ENCODE measurements at regions not wholly inside any gene's neighbourhood (a gene's known extent, or its start where the extent isn't known, plus 50 kb on each side); places are given as distances from the start of the nearest gene placed in this dataset.
"Not testable (repeated sequence)": the region's sequence is repeated elsewhere in the genome, so short reads cannot be mapped to it uniquely, and the experiment has no call there.

DNA sequence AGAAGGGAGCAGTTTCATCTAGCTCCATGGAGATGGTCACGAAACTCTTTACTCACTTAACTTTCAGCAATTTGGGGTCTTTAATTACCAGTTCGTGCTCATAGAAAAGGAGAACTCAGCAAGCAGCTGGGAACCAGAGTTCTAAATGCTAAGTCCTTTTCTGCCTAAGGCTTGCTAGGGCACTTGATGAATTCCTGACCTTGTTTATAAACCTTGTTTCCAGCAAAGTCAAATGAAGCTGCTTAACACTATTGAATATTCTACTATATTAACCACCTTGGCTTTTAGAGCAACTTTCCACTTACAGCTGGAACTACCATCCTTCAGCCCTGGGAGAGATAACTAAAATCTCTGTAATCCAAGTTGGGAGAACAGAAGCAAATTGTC lies 79.5 kb upstream of the TSC22D2 start:
- no peak for DNase-seq (ENCODE audit: low read depth)

DNA sequence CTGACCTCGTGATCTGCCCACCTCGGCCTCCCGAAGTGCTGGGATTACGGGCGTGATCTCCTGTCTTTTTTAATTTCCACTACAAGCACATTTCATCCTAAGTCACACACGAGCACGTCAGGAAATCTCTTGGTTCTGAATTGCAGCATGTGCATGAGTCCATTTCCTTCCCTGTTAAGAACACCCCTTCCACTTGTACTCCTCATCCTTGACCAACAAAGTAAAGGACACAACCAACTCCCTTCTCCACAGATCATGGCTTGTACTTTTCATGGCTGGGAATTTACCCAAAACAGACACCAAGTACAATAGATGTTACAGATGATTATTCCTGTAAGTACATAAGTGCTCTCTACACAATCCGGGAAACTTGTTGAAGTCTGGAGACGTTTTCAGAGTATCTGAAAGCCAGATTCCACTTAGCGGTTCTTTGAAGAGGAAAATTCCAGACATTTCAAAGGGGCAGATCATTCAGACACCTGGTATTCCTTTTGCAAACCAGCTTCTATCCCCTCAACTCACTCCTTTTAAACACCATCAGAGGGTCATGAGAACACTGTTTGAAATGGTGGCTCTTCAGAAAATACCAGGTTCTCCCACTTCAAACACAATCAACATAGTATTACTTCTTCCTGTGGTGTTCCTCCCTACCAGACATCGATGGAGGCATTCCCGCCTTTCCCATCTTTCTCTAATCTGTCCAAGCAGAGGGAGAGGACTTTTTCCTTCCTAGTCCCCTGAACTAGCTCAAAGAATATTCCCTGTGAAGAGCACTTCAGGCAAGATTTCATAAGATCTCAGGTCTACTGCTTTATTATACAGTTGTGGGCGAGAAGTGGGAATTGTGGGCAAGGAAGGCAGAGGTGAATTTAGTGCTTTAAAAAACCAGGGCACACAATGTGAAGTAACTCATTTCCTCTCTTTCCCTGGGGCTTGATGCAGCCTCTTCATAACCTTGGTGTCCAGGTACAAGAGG lies 80.1 kb upstream of the TSC22D2 start:
- no peak for DNase-seq (ENCODE audit: low read depth)

DNA sequence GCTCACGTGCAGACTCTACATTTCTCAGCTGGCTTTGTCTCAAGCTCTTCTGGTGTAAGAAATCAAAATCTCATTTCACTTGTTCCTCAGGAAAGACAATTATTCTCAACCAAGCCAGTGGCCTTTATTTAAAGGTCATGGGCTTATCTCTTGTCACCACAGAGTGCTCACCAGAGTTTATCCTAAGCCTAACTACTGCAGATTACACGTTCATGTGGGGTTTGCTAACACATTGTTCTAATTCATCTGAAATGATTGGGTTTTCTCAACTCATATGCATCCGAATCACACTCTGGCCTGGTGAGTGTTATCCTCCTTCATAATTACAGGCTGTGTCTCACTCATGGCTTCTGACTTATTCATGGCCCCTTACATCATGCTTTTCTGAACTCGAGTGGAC lies 83.3 kb upstream of the TSC22D2 start:
- no peak for DNase-seq (ENCODE audit: low read depth)

DNA sequence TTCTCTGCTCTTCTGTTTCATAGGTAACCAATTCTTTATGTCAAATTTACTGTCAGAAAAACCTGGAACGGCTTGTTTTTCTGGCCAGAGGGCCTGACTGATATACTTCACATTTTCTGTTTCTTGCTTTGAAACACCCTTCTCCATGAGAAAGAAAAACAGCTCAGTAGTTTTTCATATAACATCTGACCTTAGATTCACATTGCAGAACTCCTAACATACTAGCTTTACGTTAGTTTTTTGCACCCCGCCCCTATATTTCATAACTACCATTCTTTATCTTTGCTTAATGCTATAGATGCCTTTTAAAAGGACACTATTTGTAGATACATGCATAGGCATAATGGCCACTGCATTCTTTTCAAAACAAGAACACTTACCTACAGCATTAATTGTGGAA lies 83.9 kb upstream of the TSC22D2 start:
- DNase-seq (ENCODE audit: low read depth) = no peak

DNA sequence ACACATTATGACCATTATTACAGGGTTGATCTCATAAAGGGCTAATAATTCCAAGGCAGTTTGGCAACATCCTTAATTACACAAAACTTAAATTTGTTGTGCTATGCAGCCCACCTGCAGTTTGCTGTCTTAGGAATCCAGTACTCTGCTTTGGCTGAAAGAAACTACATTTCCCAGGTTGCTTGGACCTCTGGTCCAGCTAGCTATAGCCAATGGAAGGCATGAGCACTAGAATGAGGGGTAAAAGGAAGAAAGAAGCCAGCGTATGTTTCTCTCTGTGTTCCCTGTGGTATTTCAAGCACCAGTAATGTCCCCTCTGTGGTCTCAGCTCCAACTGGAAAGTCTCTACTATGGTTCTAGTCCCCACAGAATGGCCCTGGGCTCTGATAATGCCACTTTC lies 84.3 kb upstream of the TSC22D2 start:
- no peak for DNase-seq (ENCODE audit: low read depth)

DNA sequence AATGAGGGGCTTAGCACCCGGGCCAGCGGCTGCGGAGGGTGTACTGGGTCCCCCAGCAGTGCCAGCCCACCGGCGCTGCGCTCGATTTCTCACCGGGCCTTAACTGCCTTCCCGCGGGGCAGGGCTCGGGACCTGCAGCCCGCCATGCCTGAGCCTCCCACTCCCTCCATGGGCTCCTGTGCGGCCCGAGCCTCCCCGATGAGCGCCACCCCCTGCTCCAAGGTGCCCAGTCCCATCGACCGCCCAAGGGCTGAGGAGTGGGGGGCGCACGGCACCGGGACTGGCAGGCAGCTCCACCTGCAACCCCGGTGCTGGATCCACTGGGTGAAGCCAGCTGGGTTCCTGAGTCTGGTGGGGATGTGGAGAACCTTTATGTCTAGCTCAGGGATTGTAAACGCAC lies 85.0 kb upstream of the TSC22D2 start:
- DNase-seq (ENCODE audit: low read depth) = not testable (repeated sequence)

DNA sequence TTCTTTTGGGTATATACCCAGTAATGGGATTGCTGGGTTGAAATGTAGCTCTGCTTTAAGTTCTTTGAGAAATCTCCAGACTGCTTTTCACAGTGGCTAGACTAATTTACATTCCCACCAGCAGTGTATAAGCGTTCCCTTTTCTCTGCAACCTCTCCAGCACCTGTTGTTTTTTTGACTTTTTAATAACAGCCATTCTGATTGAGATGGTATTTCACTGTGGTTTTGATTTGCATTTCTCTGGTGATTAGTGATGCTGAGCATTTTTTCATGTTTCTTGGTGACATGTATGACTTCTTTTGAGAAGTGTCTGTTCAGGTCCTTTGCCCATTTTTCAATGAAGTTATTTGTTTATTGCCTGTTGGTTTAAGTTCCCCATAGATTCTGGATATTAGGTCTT lies 87.1 kb upstream of the TSC22D2 start:
- DNase-seq (ENCODE audit: low read depth) = not testable (repeated sequence)

DNA sequence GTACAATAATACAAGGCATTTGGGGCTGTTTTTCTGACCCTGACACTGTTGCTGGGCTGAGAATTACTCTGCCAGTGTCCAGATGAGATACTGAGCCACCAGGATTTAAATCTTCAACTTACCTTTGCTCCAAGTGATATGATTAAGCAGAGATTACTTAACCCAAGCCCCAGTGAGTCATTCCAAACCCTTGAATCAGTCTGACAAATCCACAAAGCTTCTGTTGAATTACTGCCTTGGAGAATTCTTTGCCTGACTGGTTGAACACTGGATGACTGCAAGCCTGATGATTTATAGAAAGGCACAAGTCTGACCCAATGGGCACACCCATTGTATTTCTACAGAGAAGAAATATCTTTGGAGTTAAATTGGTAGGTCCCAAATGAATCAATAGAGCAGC lies 88.2 kb upstream of the TSC22D2 start:
- DNase-seq (ENCODE audit: low read depth) = no peak

DNA sequence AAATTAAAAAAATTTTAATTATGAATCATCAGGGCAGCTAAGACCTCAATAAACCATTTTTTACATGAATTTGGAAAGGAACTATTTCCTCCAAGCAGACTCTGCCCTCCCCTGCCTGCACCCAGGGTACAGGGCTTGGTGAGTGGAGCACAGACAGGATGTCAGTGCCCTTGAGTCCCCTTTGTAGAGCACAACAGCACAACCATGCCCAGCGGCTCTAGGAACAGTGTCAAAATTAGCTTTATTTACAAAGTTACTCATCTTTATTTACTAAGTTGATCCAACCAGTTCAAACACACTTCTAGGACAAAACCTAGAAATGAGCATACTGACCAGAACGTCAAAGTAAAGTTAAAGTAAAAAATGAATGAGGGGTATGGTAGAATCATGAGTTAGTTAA lies 90.6 kb upstream of the TSC22D2 start:
- DNase-seq (ENCODE audit: low read depth) = no peak

DNA sequence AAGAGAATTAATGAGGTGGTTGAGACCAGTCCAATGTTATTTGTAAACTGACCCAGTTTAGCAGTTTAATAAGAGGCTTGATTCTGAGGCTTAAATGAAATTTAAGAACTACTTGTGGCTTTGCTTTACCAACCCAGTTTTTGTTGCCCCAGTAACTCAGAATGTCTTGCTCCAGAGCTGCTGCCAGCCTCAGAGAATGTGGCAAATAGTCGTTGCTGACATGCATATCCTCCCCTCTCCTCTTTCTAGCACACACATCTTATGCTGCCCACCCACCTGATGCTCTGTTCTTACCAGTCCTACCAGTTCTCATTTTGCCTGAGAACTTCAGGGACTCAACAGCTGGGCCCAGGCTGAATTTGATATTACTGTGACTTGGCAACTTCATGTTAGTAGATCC lies 92.4 kb upstream of the TSC22D2 start:
- no peak for DNase-seq (ENCODE audit: low read depth)

DNA sequence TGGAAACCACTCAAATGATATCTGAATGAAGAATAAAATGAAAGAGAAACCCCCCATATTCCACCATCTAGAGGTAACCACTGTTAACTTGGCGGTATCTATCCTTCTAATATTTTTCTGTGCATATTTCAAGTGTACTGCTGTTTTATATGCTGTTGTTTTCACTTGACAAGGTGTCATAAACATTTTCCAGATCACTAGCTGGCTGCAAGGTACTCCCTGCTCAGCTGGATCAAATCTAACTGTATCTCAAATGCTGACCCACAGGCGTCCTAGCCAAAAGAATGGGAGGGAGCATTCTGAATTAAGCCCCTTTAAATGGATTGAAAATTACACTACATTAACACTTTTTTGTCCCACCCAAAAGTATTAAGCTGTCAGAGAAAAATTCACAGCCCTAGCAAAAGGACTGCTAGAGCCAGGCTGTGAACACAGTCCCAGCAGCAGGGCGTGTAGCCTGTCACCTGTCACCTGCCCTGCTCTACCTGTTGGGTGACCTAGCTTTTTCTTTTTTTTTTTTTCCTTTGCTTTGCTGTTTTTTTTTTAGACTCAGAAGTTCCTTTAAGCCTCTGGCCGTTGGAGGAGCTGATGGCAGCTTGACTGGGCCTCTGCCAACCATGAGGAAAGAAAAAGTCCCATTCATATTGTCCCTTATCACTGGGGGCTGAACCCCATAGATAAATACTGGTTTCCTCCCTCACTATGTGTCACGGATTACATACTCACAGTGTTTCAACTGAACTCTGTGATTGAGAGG lies 93.7 kb upstream of the TSC22D2 start:
- DNase-seq (ENCODE audit: low read depth) = no peak

DNA sequence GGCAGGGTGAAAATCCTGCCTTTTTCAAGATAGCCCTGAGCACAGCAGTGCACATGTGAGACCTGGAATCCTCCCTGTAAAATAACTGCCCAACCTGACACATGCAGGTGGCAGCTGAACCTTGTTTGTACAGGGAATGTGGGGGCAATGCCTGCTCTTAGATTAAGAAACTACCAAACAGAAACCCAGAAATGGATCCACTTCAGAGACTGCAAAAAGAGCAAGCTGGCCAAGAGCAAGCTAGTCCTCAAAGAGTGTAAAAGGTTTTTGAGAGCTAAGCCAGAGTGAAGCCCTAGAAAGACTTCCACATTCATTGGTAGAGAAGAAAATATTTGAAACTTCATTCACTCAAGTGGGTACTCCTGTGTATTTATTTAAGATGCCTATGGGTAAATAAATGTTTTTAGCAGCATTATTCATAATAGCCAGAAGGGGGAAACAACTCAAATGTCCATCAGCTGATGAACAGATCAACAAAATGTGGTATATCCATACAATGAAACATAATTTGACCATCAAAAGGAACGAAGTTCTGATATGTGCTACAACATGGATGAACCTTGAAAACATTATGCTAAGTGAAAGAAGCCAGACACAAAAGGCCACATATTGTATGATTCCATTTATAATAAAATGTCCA lies 96.0 kb upstream of the TSC22D2 start:
- no peak for DNase-seq (ENCODE audit: low read depth)

DNA sequence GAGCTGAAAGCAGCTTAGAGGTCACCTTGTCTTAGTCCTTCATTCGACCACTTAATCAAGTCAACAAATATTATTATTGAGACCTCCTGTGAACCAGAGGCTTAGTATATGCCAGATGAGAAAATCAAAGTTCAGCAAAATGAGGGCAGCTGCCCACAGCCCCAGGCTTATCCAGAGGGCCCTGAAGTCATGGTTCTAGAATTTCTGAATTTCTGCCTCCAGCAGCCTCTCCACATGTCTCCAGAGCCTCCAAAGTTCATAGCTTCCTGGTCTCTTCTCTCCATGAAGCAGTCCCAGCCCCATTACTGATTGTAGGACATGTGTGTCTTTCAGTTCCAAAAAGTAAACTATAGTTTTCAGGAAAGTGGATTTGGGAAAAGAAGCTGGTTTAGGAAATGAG lies 96.9 kb upstream of the TSC22D2 start:
- no peak for DNase-seq (ENCODE audit: low read depth)

DNA sequence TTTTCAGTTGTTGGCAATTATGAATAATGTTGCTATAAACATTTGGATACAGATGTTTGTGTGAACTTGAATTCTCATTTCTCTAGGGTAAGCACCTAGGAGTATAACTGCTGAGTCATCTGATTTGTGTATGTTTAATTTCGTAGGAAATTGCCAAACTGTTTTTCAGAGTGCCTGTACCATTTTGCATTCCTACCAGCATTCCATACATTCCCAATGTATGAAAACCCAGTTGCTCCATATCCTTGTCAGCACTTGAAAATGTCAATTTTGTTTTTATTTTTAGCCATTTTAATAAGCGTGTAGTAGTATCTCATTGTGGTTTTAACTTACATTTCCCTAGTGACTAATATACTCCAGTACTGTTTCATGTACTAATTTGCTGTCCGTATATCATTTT lies 98.5 kb upstream of the TSC22D2 start:
- no peak for DNase-seq (ENCODE audit: low read depth)

DNA sequence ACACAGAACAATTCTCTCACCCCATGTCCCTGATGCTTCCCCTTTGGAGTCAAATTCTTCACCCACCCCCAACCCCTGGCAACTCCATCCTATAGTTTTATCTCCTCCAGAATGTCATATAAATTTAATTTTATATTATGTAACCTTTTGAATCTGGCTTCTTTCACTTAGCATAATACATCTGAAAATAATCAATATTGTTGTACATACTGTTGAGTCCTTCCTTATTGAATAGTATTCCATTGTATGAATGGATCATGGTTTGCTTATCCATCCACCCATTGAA lies 98.9 kb upstream of the TSC22D2 start:
- no peak for DNase-seq (ENCODE audit: low read depth)

DNA sequence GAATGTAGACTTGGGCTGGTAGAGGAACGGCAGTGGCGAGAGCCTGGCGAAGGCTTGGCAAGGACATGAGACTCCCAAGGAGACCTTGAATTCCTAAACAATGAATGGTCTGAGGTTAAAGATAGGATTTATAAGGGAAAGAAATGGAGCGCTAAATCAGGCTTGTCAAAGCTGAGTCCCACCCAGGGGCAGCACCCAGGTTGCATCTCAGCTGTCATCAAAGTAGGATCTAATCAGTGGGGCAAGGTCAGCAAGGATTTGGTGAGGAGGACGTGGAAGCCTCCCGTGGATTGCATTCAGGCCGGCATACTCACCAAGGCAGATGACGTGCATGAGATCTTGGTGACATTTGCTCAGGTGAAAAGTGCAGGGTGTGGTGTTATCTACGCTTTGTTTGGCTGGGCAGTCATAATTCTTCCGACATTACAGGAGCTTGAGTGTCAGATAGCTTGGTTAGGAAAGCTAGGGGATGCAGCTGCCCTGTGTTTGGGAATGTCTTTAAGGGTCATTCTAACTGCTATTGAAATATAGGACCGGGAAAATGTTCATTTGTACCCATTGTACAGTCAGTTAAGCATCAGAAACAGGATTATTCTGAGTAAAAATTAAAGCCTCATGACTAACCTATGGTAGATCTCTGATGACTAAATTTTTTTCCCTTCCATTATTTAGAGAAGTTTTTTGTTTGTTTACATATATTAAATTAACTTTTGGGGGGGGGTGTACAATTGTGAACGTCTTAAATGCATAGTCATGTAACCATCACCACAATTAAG lies 99.4 kb upstream of the TSC22D2 start:
- DNase-seq (ENCODE audit: low read depth) = no peak

DNA sequence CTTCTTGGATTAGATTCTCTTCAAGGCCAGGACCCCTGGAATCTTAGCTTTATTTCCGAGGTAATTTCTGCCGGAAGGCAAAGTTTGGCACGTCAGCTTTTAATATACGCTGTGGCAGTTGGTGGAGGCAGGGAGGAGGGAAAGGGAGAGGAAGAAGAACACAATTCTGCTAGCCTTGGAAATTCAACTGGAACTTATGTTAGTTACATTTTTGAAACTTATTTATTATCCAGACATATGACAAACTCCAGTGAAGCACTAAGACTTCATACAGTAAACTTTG lies 100.1 kb upstream of the TSC22D2 start:
- DNase-seq (ENCODE audit: low read depth) = no peak

DNA sequence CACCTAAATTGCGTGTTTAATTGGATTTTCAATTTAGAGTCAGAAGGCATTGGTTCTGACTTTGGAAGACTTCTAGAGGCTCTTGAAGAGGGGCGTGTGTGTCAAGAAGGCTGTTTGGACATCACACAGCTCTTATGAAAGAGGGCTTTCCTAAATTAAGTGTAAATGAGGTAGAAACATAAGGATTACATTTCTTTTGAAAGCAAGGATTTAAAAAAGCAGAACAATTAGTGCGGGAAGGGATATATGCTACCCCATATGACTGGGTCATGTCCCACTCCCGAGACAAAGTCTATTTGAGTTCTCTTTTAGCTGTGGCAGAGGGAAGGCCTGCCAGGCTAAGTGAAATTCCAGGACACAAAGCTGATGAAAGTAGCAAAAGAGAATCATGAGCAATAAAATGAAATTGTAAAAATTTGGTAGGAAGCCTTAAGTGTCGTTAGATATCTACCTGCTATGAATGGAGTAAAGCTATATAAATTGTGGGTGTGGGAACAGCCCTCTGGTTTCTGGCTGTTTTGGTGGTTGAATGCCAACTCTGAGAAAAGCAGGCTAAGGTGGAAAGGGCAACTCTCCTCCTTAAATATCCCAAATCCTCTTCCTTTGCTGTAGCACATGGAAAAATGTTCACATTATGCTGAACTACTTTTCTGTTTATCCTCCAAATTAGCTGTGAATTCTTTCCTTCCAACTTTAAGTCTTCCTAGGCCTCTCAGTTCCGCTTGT lies 100.6 kb upstream of the TSC22D2 start:
- no peak for DNase-seq (ENCODE audit: low read depth)

DNA sequence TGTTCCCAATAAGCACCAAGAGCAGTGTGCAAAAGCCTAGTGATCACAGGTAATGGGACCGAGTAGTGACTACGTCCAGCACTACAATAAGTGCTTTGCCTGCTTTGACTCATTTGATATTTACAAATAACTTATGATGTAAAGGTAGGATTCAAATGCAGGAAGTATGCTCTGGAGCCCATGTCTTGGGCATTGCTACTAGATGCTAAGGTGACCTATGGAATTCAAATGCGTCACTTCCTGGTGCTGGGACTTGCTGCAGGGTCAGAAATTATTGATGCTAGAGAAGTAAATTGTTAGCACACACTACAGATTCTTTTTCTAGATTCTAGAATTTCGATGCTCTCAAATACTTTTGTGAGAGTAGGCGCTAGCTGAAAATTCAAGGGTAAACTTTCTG lies 101.2 kb upstream of the TSC22D2 start:
- no peak for DNase-seq (ENCODE audit: low read depth)

DNA sequence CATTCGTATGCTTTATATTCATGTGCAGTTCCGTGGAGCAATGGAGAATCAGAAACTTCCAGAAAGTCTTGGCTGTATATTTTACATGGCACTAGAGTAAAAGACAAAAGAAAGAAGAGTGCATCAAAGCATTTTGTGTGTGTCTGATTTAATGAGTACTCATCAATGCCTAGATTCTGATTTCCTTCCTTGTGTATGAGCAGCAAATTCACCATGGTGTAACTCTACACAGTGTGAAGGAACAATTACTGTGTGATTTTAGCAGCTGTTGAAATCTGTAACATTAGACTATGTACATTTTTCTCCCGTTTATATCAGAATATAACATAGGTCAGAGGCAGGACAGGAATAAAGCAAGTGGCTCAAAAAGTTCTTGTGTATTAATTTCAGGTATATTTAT lies 102.0 kb upstream of the TSC22D2 start:
- no peak for DNase-seq (ENCODE audit: low read depth)

DNA sequence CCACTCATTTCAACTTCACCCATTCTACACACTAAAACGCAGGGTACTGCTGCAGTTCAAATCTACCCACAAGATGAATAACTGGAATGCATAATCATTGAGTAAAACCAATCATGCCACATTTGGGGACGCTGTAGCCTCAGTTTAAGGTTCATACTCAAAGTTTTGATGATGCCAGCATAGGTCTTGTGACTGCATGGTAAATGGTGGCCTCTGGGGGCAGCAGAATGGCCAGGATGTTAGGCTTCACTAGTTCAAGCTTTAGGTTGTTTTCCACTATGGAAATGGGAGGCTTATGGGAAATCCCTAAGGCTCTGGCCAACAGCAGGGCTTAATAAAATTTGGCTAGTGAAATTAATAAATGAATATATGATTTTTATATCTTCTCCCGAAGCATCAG lies 104.3 kb upstream of the TSC22D2 start:
- no peak for DNase-seq (ENCODE audit: low read depth)

DNA sequence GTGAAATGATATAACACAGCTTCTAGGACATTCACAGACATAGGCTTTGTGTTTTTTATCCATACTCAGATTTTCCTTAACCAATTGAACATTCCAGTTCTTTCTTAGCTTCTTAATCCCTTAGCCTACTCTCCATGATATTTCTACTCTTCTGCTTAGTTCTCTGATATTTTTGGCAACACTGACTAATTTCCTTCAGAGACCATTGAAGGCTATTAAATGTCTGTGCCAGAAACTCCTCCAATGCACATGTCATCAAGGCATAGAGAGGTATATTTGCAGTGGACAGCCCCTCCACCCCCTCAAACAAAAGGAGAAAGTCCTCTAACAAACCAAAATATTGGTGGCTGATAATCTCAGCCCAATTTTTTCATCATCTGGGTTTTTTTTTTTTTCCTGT lies 105.9 kb upstream of the TSC22D2 start:
- no peak for DNase-seq (ENCODE audit: low read depth)

Measured in stimulated activated CD8-positive, alpha-beta memory T cell treated with anti-CD3 and anti-CD28 coated beads, Interleukin-15, amount 100 ng/mL, for 1 hour (primary cell).